ENCODE measurements at regions not wholly inside any gene's neighbourhood (a gene's known extent, or its start where the extent isn't known, plus 50 kb on each side); places are given as distances from the start of the nearest gene placed in this dataset.

- FAIRE-seq (no peak), DNase-seq (ENCODE audit: insufficient read length, low spot score) (no peak)
Observed at GRCh38 chr13:72386138-72386684, 341.2 kb downstream of the MZT1 start.

GRCh38 chr13:72384879-72385278, 342.6 kb downstream of the MZT1 start:
- FAIRE-seq (no peak), DNase-seq (ENCODE audit: insufficient read length, low spot score) (no peak)

GRCh38 chr13:72384186-72384823, 343.1 kb downstream of the MZT1 start:
- FAIRE-seq (no peak), DNase-seq (ENCODE audit: insufficient read length, low spot score) (no peak)

- FAIRE-seq (no peak), DNase-seq (ENCODE audit: insufficient read length, low spot score) (no peak)
Observed at GRCh38 chr13:72383646-72384045, 343.8 kb downstream of the MZT1 start.

- FAIRE-seq (no peak), DNase-seq (ENCODE audit: insufficient read length, low spot score) (no peak)
Observed at GRCh38 chr13:72379581-72379980, 347.8 kb downstream of the MZT1 start.

- DNase-seq (ENCODE audit: insufficient read length, low spot score) = no peak
- no peak for FAIRE-seq
Observed at GRCh38 chr13:72368031-72368430, 359.4 kb downstream of the MZT1 start.

GRCh38 chr13:72346716-72347115, 380.7 kb downstream of the MZT1 start:
- FAIRE-seq (no peak), DNase-seq (ENCODE audit: insufficient read length, low spot score) (no peak)

GRCh38 chr13:72342364-72342763, 385.1 kb downstream of the MZT1 start:
- DNase-seq (ENCODE audit: insufficient read length, low spot score) (no peak), FAIRE-seq (no peak)

- DNase-seq (ENCODE audit: insufficient read length, low spot score) = no peak
- FAIRE-seq = no peak
Observed at GRCh38 chr13:72341904-72342303, 385.5 kb downstream of the MZT1 start.

GRCh38 chr13:72317346-72318109, 409.9 kb downstream of the MZT1 start:
- FAIRE-seq (no peak), DNase-seq (ENCODE audit: insufficient read length, low spot score) (no peak)

- no peak for FAIRE-seq
- DNase-seq (ENCODE audit: insufficient read length, low spot score) = no peak
Observed at GRCh38 chr13:72316716-72317115, 410.7 kb downstream of the MZT1 start.

GRCh38 chr13:72315312-72315711, 412.1 kb downstream of the MZT1 start:
- no peak for DNase-seq (ENCODE audit: insufficient read length, low spot score)
- FAIRE-seq = no peak

- DNase-seq (ENCODE audit: insufficient read length, low spot score) = no peak
- FAIRE-seq = no peak
Observed at GRCh38 chr13:72314210-72314609, 413.2 kb downstream of the MZT1 start.

- FAIRE-seq (no peak), DNase-seq (ENCODE audit: insufficient read length, low spot score) (no peak)
Observed at GRCh38 chr13:72313546-72313945, 413.9 kb downstream of the MZT1 start.

GRCh38 chr13:72303941-72304746, 423.3 kb downstream of the MZT1 start:
- FAIRE-seq = no peak

GRCh38 chr13:72296246-72296645, 429.2 kb upstream of the DACH1 start:
- no peak for FAIRE-seq
- DNase-seq (ENCODE audit: insufficient read length, low spot score) = no peak

More at GRCh38 chr13:72303941-72304746, 423.3 kb downstream of the MZT1 start:
- DNase-seq (ENCODE audit: insufficient read length, low spot score) = no peak

GRCh38 chr13:72295153-72295552, 428.1 kb upstream of the DACH1 start:
- DNase-seq (ENCODE audit: insufficient read length, low spot score) = no peak

GRCh38 chr13:72293206-72293605, 426.2 kb upstream of the DACH1 start:
- FAIRE-seq (no peak), DNase-seq (ENCODE audit: insufficient read length, low spot score) (no peak)

More at GRCh38 chr13:72295153-72295552, 428.1 kb upstream of the DACH1 start:
- no peak for FAIRE-seq

- DNase-seq (ENCODE audit: insufficient read length, low spot score) (peak; percentile 20), FAIRE-seq (no peak)
Observed at GRCh38 chr13:72290962-72291681, 424.1 kb upstream of the DACH1 start.

- DNase-seq (ENCODE audit: insufficient read length, low spot score) (no peak), FAIRE-seq (no peak)
Observed at GRCh38 chr13:72286421-72286820, 419.4 kb upstream of the DACH1 start.

Measured in HTR-8/SVneo (cell line).